BE2C (cell line): ENCODE measurements at regions not wholly inside any gene's neighbourhood (a gene's known extent, or its start where the extent isn't known, plus 50 kb on each side); places are given as distances from the start of the nearest gene placed in this dataset.

Experiments
- DNase-seq: peaks from one replicate; pipeline ENCODE4 v3.0.0-alpha.2; 2020
- H3K27me3 ChIP-seq: fragments of 250-450 bp; sonication (Bioruptor Pico); 2 replicates; pipeline ENCODE4 v1.5.1; 2020; ENCODE audit warnings: mild to moderate bottlenecking
- H3K36me3 ChIP-seq: fragments of 250-450 bp; sonication (Bioruptor Pico); 2 replicates; pipeline ENCODE4 v1.5.1; 2020; ENCODE audit warnings: mild to moderate bottlenecking
- H3K4me1 ChIP-seq: fragments of 250-450 bp; sonication (Bioruptor Pico); 2 replicates; pipeline ENCODE4 v1.5.1; 2020
- H3K4me3 ChIP-seq: 2 replicates; pipeline ENCODE4 v1.5.1; 2011; ENCODE audit warnings: low read depth, low read length
- H3K9me3 ChIP-seq: fragments of 250-450 bp; sonication (Bioruptor Pico); 2 replicates; pipeline ENCODE4 v1.5.1; 2020
- CTCF ChIP-seq: IDR thresholded peaks from 2 replicates; pipeline ENCODE4 v1.5.1; 2012; ENCODE audit warnings: mild to moderate bottlenecking, low read depth, low read length

GRCh38 chr4:151933122-151933827, 172.5 kb upstream of the GATB start:
- H3K4me3 ChIP-seq, result no peak overlapping the region
- H3K27me3 ChIP-seq, result no peaks in the 10 kb centered on the region
- TF ChIP-seq CTCF, result peak; percentile 30
- DNase-seq, result peak; percentile 25
- H3K9me3 ChIP-seq, result no peaks in the 10 kb centered on the region
- H3K36me3 ChIP-seq, result no peaks in the 10 kb centered on the region
- H3K4me1 ChIP-seq, result no peaks in the 10 kb centered on the region

GRCh38 chr4:151931563-151931962, 170.8 kb upstream of the GATB start:
- TF ChIP-seq CTCF, result no peak

GRCh38 chr4:151930372-151930771, 169.6 kb upstream of the GATB start:
- Histone ChIP-seq H3K27me3 (no peaks in the 10 kb centered on the region), H3K36me3 (no peaks in the 10 kb centered on the region), H3K9me3 (no peaks in the 10 kb centered on the region), H3K4me1 (no peaks in the 10 kb centered on the region), H3K4me3 (no peak overlapping the region)
- TF ChIP-seq CTCF, result no peak
- DNase-seq, result no peak

More at GRCh38 chr4:151931563-151931962, 170.8 kb upstream of the GATB start:
- Histone ChIP-seq H3K4me1 (no peaks in the 10 kb centered on the region), H3K27me3 (no peaks in the 10 kb centered on the region), H3K4me3 (no peak overlapping the region), H3K9me3 (no peaks in the 10 kb centered on the region), H3K36me3 (no peaks in the 10 kb centered on the region)
- DNase-seq, result no peak

GRCh38 chr4:151928112-151928511, 167.3 kb upstream of the GATB start:
- Histone ChIP-seq H3K9me3 (no peaks in the 10 kb centered on the region), H3K4me3 (no peak overlapping the region), H3K4me1 (no peaks in the 10 kb centered on the region), H3K27me3 (no peaks in the 10 kb centered on the region), H3K36me3 (no peaks in the 10 kb centered on the region)
- no peak for TF ChIP-seq CTCF
- DNase-seq, result no peak

- no peak for DNase-seq
- no peaks in the 10 kb centered on the region for H3K36me3 ChIP-seq
- H3K4me3 ChIP-seq, result no peak overlapping the region
- no peaks in the 10 kb centered on the region for H3K9me3 ChIP-seq
- no peaks in the 10 kb centered on the region for H3K27me3 ChIP-seq
- TF ChIP-seq CTCF, result no peak
- no peaks in the 10 kb centered on the region for H3K4me1 ChIP-seq
These were observed 162.0 kb upstream of the GATB start for GRCh38 chr4:151922811-151923210.

- Histone ChIP-seq H3K4me3 (no peak overlapping the region), H3K27me3 (no peaks in the 10 kb centered on the region), H3K9me3 (no peaks in the 10 kb centered on the region), H3K36me3 (no peaks in the 10 kb centered on the region), H3K4me1 (no peaks in the 10 kb centered on the region)
- TF ChIP-seq CTCF, result no peak
- no peak for DNase-seq
These were observed 161.5 kb upstream of the GATB start for GRCh38 chr4:151922306-151922705.
